Renal cortex interstitium (tissue), 11 donors: ENCODE measurements at regions not wholly inside any gene's neighbourhood (a gene's known extent, or its start where the extent isn't known, plus 50 kb on each side); places are given as distances from the start of the nearest gene placed in this dataset.

ENCODE experiments used
- DNase-seq, 11 donors: peaks; one replicate each; pipeline ENCODE4 v3.0.0-alpha.2; 2013; ENCODE audit warnings: low read depth in 9 of 11, low spot score in 4 of 11; ENCODE audit errors: extremely low read depth in 1 of 11

DNA sequence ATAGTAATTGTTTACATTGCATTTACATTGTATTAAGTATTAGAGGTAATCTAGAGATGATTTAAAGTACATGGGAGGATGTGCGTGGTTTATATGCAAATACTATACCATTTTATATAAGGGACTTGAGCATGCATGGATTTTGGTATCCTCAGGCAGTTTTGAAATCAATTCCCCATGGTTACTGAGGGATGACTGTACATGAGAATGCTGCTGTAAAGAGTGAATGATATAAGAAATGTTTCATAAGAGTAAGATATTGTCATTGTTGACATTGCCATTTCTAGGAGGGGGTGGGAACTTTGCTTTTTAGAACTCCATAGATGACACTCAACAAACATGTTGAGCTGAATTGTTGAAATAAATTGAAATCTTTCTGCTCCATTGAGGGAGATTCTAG lies 185.0 kb downstream of the SEMA6A start:
- DNase-seq: no peak

DNA sequence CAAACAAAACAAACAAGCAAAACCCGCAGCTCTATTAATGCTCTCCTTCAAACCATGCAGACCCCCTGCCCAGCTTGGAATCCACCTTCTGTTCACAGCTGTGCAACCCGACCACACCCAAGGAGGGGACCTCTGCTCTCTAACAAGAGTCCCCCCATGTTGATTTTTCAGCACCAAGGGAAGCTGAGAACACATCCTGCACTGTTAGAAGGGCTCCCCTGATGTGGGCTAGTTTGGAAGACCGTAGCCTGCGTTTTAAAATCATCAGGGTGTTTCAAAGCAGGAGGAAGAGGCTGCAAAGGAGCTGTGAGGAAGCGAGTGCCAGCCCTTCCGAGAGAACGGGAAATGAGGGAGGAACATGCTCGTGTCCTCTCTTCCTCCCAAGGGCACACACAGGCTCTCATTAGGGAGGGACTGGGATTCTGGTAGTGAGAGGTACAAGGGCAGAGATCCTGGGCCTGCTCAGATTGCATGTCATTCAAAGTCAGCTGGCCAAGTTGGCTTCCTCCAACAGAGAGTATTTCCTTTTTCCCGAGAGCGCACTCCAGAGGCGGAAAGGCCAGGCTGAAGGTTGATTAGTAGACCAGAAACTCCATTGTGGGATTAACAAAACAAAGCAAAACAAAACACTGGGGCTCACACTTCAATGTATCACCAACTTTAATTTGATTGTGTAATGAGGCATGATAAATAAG lies 185.9 kb downstream of the SEMA6A start:
- DNase-seq: peak in 1 of 11 donors; percentile 48

DNA sequence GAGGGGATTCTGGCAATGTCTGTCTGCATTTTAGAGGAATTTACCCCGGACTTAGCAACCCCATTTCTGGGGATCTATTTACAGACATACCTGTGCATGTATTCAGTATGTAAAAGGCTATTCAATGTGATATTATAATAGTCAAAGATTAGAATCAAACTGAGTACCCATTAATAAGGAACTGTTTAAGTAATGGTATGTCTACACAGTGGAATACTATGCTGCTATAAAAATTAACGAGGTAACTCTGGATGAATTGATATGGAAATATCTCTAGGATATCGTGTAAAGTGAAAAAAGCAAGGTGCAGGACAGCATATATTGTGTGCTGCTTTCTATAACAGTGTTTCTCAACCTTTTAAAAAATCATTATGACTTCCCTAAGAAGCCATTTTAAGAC lies 186.9 kb downstream of the SEMA6A start:
- DNase-seq: no peak

DNA sequence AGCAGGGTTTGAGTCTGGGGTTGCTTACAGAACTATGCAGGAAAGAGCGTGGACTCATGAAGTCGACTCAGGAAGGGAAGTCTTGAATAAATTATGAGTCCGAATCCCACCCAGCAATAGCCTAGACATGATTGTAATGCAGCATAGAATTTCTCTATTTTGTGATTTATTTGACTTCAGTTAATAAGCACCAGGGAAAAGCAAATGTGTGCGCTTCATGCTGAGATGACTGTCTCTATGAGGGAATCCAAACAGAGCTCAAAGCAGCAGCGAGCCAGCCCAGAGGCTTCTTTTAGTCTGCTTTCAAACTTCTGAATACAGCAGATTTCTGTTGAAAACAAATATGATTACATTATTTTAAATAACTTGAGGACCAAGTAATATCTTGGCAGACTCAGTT lies 188.0 kb downstream of the SEMA6A start:
- DNase-seq: no peak

DNA sequence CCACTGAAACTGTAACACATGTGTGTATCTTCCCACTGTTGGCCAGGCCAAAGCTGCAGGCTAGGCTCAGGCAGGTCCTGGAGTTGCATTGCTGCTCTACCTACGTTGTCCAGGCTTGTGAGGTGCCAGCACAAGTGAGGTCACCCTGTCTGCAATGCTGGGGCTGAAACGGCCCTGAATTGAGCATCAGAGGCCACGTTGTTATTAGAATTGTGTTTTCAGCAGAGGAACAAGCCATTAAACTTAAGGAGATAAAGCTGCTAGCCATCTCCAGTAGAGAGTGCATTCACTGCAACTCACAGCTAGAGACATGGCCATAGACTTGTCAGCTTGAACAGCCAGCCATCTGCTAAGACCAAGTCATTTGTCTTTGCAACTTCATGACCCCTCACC lies 191.8 kb downstream of the SEMA6A start:
- DNase-seq: no peak

DNA sequence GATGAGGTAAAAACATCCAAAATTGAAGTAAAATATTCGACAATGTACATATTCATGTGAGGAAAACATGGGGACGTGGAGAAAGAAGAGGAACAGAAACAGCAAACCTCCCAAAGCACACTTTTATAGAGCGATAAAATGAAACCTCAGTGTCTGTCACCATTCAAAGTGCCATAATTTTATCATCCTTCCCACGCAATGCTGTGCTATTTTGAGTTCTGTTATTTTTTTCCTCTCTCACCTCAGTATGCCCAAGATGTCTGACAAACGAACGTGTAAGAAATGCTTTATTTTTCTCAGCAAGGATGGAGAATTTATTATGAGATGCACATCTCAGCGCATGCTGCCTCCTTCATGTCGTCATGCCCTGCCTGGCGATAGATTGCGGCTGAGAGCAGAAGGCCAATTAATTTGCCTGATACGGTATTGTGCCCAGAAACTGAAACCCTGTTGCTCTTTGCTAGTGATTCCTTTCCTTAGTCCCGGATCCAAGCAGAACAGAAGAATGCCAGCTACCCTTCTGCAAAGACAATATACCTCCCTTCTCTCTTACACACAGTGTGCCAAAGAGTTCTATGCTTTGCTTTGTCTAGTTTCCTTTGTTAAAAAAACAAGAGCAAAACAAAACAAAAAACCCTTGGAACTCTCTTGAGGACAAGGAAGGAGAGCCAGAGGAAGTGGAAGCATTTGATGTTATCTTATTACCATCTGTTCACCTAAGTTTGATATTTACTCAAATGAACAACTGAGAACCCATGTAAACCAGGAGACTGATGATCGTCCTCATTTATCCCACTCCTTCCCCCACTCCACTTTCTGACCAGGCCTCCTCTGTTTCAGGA lies 192.4 kb downstream of the SEMA6A start:
- DNase-seq: no peak

DNA sequence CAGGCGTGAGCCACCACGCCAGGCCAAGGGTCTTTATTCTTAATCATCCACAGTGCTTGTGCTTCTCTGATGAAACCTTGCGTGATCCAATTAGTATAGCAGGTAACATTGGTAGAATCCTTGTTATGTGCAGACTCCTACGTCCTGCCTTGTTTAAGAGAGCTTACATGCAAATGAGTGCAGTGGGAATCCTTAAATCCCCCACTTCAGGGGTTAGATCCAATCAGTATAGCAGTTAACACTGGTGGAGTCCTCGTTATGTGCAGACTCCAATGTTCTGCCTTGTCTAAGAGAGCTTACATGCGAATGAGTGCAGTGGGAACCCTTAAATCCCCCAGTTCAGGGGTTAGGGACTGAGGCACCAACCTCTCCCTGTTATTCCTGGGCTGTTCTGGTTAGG lies 193.4 kb downstream of the SEMA6A start:
- no peak for DNase-seq

DNA sequence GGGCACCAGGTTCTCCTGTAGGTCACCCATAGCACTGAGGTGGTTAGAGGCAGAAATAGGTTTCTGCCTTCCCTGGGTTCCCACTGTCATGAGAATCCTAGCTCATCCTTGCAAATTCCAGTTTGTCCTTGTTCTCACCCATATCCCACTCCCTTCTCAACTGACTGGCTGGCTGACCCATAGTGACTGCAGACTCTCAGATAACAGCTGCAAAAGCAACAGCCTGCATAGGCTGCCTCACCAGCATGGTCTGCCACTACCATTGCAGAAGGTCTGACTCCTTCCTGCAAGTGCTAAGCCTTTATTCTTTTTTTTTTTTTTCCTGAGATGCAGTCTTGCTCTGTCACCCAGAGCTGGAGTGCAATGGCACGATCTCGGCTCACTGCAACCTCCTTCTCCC lies 194.0 kb downstream of the SEMA6A start:
- no peak for DNase-seq

DNA sequence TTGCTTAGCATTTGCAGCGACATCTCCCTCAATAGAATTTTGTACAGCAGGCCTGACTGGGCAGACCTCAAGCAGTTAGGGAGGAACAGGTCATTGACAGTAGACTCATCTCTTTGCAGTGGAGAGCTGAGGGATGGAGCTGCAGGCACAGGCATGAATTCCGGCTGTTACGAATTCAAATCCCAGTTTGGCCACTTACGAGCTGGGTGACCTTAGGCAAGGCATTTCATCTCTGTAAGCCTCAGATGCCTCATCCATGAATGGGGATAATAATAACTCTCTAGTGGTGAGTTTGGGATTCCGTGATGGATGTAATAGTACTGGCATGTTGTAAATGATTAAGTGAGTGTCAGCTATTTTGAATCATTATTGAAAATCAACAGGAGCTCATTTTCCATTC lies 195.3 kb downstream of the SEMA6A start:
- DNase-seq: no peak

DNA sequence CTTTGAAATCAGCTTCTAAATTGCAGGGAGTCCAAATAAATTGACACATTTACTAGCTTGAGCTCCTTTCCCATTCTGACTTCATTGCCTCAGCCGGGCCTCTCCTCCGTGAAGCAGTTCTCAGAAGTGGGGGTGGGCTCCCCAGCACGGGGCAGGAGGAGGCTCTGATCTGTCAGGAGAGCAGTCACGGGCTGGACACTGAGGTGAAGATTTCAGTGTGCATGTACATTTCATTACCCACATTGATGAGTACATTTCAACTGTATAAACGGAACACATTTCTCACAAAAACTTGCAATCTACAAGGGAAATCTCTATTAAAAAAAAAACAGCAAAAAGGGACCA lies 195.9 kb downstream of the SEMA6A start:
- DNase-seq: no peak

DNA sequence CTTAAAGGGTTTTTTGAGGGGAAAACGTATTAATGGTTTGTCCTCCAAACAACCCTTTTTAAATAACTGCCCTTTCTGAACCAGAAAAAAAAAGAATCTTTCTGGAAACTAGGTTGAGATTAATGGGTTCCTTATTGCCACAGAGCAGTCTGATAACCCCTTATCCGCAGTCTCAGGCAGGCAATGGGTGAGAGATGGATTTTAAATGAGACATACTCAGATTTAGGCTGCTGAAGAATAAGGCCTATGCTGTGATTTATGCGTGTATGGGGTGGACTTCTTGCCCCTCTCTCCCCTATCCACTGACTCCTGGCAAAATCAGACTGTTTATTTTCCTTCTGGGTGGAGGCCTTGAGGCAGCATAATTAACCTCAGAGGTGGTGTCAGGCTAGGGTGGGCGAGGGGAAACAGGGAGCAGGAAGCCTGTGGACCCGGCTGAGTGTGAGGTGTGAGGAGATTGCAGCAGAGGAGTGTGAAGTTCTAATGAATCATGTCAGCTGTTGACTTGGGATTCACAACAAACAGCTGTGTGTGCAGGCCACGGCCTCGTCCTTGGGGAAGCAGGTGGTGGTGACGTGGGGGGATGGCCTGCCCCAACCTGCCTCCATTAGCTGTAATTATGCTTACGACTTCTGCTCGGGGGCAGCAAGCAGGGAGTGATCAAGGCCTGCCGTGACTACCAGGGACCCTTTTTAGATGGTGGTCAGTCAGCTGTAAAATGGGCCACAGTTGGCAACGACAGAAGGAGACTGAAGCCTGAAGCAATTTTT lies 196.4 kb downstream of the SEMA6A start:
- DNase-seq: peak in 1 of 11 donors; percentile 31

DNA sequence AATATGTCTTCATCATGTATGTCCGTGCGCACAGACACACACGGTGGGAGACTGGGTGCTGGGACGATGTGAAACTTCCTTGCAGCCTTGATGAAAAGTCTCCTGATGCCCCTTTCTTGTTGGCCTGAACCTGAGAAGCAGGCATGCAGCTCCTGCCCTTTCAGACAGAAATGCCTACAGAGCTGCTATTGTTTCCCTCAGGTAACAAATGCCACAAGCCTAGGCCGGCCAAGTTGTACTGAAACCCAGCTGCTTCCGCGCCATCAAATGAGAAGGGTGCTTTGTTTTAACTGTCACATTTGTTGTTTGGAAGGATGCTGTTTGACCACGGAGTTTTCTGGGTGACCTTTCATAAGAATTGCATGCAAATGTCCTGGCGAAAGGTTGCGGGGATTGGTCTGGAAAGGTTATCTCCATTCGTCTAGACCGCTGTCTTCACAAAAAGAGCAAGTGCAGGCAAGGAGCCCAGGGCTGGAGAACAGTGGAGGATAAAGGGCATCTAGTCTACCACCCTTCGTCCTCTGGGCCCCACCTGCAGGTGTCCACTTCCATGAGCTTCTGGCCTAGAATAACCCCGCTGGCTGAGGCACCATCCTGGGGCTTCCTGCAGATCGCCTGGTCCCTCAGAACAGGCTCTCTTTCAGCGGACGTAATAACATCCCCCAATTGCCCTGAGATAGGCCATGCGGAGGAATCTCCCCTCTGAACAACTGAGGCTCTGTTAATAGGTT lies 197.2 kb downstream of the SEMA6A start:
- DNase-seq: no peak

DNA sequence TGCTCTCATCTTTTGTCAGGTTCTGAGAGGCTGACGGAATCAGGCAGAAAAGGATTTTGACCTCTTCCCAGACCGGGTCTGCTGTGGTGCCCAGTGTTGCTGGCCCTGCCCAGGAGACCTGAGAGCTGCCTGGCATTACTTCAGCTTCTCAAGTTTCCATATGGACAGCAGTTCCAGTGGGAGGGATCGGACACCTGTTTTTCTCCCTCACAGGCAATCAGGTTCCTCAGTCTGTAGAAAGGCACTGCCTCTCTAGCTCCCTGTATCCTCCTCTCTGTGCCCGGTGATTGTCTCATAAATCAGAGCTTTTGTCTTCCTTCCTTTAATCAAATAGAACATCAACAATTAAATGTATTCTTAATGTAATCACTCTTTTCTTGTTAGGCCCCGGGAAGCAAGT lies 198.7 kb downstream of the SEMA6A start:
- DNase-seq: peak in 1 of 11 donors; percentile 62

DNA sequence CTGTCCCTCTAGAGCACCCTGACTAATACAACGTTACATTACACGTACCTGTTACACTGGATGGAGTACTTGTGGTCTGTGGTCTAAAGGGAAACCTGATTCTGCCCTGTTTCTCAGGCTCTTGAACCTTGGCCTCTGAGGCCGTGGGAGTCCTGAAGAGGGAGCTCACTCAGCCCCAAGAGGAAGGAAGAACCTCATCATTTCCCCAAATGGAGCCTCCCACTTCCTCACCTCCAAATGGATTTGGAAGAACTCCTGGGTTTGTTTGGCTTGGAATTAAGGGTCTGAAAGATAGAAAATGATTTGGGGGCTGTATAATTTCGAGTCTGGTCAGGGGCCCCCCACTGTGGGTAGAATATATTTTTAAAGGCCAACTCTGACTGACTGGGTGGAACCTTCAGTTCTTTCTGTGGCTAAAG lies 200.2 kb downstream of the SEMA6A start:
- DNase-seq: no peak

DNA sequence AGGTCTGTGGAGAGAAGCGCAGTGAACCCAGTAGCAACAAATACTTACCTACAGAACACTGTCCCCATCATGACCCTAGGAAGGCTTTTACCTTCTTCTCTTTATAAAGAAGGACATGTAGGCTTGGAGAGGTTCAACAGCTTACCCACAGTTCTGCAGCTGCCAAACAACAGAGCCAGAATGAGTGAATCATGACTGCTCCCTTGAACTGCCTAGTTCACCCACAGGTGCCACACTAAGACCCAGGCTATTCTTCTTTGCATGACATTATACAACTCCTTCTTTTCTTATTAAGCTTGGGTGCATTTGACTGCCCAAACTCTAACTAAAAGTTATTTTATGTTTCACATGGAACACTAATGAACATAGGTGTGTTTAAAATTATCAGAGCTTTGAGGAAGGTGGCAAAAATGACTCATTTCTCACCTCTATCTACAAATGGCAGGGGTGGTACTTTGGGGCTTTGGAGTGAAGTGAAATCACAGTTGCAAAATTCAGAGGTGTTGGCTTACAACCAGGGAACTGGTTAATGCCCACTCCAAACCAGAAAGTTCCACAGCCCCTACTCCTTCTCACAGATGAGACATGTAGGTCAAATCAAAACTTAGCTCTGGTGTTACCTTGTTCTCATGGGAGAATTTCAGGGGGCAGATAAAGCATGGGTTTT lies 201.6 kb downstream of the SEMA6A start:
- no peak for DNase-seq

DNA sequence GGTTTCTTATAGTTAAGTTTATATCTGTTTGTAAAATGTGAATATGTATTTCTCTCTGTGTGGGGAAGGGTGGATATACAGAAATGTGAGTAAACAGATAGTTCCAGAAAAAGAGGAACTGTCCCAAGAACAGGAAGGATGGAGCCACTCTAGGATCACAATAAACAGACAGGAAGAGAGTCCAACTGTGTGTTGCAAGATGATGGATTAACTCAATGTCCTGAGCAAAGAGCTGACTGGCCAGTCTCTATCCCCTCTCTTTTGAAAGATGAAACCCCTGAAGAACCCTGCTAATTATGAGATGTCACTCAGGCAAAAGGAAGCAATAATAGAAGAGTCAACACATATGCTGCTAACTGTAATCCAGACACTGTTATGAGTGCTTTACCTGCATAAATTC lies 202.7 kb downstream of the SEMA6A start:
- no peak for DNase-seq

DNA sequence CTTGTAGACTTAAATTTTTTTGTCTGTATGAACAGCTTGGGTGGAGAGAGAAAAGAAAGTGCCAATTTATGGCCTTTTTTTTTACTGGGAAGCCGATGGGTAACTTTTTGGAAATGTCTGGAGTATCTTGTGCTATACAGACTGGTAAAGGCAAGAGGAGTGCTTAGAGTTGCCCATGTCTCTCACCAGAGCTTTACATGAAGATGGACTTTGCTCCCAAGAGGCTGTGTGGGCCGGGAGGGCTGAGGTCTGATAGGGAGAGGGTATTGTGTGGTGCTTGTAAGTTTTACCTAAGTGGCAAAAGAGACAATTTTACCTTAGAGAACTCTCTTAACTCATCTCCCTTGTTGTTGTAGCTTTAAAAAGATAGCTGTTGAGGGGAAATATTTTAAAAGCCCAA lies 203.2 kb downstream of the SEMA6A start:
- no peak for DNase-seq

DNA sequence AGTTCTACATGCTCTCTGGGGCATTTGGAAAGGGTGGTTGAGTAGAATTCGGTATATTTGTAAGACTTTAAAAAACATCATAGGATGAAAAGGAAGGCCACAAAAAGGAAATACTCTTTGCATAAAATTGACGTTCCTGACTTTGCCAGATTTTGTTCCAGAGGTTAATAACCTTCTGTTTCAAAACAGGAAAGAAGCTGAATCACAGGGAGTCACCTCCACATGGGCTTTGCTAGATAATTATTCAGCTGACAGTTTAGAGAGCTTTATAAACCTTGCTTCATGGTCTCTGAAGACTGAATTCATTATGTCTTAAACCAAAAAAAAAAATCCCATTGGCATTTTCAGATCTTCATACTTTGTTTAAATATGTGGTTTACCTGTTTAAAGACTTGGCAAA lies 203.7 kb downstream of the SEMA6A start:
- DNase-seq: no peak

DNA sequence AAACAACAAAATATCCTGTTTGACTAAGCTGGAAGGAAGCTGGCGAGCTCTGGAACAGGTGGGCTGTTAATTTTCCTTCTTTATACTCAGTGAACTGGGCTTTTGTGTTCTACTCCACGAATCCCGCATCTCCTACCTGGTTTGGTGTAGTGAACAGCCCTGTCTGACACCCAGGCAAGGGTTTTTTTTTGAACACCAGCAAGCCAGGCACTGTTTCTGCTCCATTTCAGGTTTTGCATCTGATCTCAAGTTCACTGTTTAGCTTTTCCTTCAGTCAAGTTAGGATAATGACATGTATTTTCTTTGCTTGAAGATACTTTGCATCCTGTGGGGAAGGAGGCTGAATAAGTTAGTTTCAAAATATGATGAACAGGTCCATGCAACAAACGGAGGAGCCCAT lies 204.5 kb downstream of the SEMA6A start:
- DNase-seq: no peak
